PC-9 (cell line): ENCODE measurements at regions not wholly inside any gene's neighbourhood (a gene's known extent, or its start where the extent isn't known, plus 50 kb on each side); places are given as distances from the start of the nearest gene placed in this dataset.

Experiments used
- BruUV-seq: library from RNA; stranded (reverse); fragments of 400-500 nt; replicated peaks from 2 replicates; lab custom pipeline; 2021; lab: Mats Ljungman, UMichigan
- CTCF ChIA-PET: fragments of 300-600 bp; sonication (Branson Sonifier 250); formaldehyde crosslinking; loops from one replicate; lab custom pipeline; 2022; ENCODE audit warnings: antibody characterized with exemption; lab: Charles Lee
- POLR2A ChIA-PET: fragments of 300-600 bp; sonication (Branson Sonifier 250); formaldehyde crosslinking; loops from one replicate; lab custom pipeline; 2022; ENCODE audit warnings: antibody characterized with exemption; ENCODE audit not compliant: unreplicated experiment; lab: Charles Lee
- DNase-seq, 2 experiments: peaks; one replicate each; pipeline versions ENCODE4 v3.0.0 to v3.0.0-alpha.2; 2015 to 2022; ENCODE audit warnings: mixed read lengths in 1 of 2
- H2AFZ ChIP-seq: fragments of 200-600 bp; sonication (generic); 2 replicates; pipeline ENCODE4 v1.8.1; 2017; ENCODE audit warnings: antibody characterized with exemption
- H3F3A ChIP-seq: fragments of 200-600 bp; sonication (generic); 2 replicates; pipeline ENCODE4 v1.8.1; 2017; ENCODE audit warnings: antibody characterized with exemption, mild to moderate bottlenecking, low read depth; ENCODE audit not compliant: insufficient read depth
- H3K27ac ChIP-seq: fragments of 200-600 bp; sonication (generic); 2 replicates; pipeline ENCODE4 v1.6.1; 2016; ENCODE audit warnings: mixed run types
- H3K27me3 ChIP-seq: fragments of 200-600 bp; sonication (generic); 2 replicates; pipeline ENCODE4 v1.6.1; 2016; ENCODE audit warnings: low read depth, mixed run types; ENCODE audit not compliant: insufficient read depth
- H3K36me3 ChIP-seq: fragments of 200-600 bp; sonication (generic); 2 replicates; pipeline ENCODE4 v1.6.1; 2016; ENCODE audit warnings: low read depth, mixed run types
- H3K4me1 ChIP-seq: fragments of 200-600 bp; sonication (generic); replicated peaks from 2 replicates; pipeline ENCODE4 v1.6.1; 2016; ENCODE audit warnings: mixed run types; ENCODE audit not compliant: insufficient read depth
- H3K4me2 ChIP-seq: fragments of 200-600 bp; sonication (generic); 2 replicates; pipeline ENCODE4 v1.6.1; 2017; ENCODE audit warnings: mixed run types
- H3K4me3 ChIP-seq: fragments of 200-600 bp; sonication (generic); 2 replicates; pipeline ENCODE4 v1.6.1; 2016; ENCODE audit warnings: mixed run types
- H3K79me2 ChIP-seq: fragments of 200-600 bp; sonication (generic); 2 replicates; pipeline ENCODE4 v1.6.1; 2017; ENCODE audit warnings: low read depth, mixed run types
- H3K9me2 ChIP-seq: fragments of 200-600 bp; sonication (generic); 2 replicates; pipeline ENCODE4 v1.8.1; 2017; ENCODE audit warnings: mild to moderate bottlenecking; ENCODE audit not compliant: insufficient read depth
- H3K9me3 ChIP-seq: fragments of 200-600 bp; sonication (generic); 2 replicates; pipeline ENCODE4 v1.8.1; 2016; ENCODE audit warnings: low read depth; ENCODE audit not compliant: insufficient read depth
- H4K20me1 ChIP-seq: fragments of 200-600 bp; sonication (generic); 2 replicates; pipeline ENCODE4 v1.8.1; 2017; ENCODE audit not compliant: insufficient read depth
- EZH2 ChIP-seq: fragments of 200-600 bp; sonication (generic); IDR thresholded peaks from 2 replicates; pipeline ENCODE4 v1.8.0; 2017; ENCODE audit warnings: antibody characterized with exemption, low read depth
- intact Hi-C: fragments of 100-400 bp; cut with micrococcal nuclease; formaldehyde crosslinking; loops from one replicate; pipeline ENCODE4 v1.10.0; 2022; ENCODE audit not compliant: unreplicated experiment
- TF ChIP-seq, protein P1 (sequence below): fragments of 200-600 bp; sonication (generic); conservative IDR thresholded peaks from 2 replicates; pipeline ENCODE4 v1.6.1; 2017; ENCODE audit warnings: mixed run types, antibody characterized with exemption, mild to moderate bottlenecking, moderate library complexity

GRCh38 chr1:170239445-170239844 lies 93.7 kb downstream of the NTMT2 start:
- DNase-seq: no peak
- intact Hi-C loops: no loop called here
- Histone ChIP-seq H3K9me3 (no peaks in the 10 kb centered on the region), H3F3A (no peaks in the 10 kb centered on the region; the same call in 1 of the 2 replicates), H3K9me2 (no peaks in the 10 kb centered on the region), H3K27me3 (no peaks in the 10 kb centered on the region), H2AFZ (0 out of 2 replicates have a peak overlapping the region, but pooled peaks have one; percentile 28), H4K20me1 (no peaks in the 10 kb centered on the region), H3K4me2 (no peak overlapping the region), H3K4me3 (no peak overlapping the region), H3K27ac (no peak overlapping the region), H3K79me2 (no peaks in the 10 kb centered on the region), H3K4me1 (no peaks in the 10 kb centered on the region), H3K36me3 (no peaks in the 10 kb centered on the region)
- ChIA-PET POLR2A (no interaction called here), CTCF (no interaction called here)
- TF ChIP-seq EZH2: no peak
- TF ChIP-seq, protein P1, sequence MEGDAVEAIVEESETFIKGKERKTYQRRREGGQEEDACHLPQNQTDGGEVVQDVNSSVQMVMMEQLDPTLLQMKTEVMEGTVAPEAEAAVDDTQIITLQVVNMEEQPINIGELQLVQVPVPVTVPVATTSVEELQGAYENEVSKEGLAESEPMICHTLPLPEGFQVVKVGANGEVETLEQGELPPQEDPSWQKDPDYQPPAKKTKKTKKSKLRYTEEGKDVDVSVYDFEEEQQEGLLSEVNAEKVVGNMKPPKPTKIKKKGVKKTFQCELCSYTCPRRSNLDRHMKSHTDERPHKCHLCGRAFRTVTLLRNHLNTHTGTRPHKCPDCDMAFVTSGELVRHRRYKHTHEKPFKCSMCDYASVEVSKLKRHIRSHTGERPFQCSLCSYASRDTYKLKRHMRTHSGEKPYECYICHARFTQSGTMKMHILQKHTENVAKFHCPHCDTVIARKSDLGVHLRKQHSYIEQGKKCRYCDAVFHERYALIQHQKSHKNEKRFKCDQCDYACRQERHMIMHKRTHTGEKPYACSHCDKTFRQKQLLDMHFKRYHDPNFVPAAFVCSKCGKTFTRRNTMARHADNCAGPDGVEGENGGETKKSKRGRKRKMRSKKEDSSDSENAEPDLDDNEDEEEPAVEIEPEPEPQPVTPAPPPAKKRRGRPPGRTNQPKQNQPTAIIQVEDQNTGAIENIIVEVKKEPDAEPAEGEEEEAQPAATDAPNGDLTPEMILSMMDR: no peak
- BruUV-seq: no TSS peak

- Histone ChIP-seq H3K36me3 (no peaks in the 10 kb centered on the region), H3K4me3 (no peak overlapping the region), H3K27ac (no peak overlapping the region), H3K27me3 (no peaks in the 10 kb centered on the region), H2AFZ (no peak overlapping the region), H3K79me2 (no peaks in the 10 kb centered on the region), H4K20me1 (no peaks in the 10 kb centered on the region), H3F3A (no peaks in the 10 kb centered on the region; the same call in 1 of the 2 replicates), H3K4me2 (no peak overlapping the region), H3K9me2 (no peaks in the 10 kb centered on the region), H3K4me1 (no peaks in the 10 kb centered on the region), H3K9me3 (no peaks in the 10 kb centered on the region)
- BruUV-seq: no TSS peak
- ChIA-PET POLR2A (no interaction called here), CTCF (no interaction called here)
- no peak for DNase-seq
- intact Hi-C loops: no loop called here
- TF ChIP-seq EZH2: no peak
- TF ChIP-seq, protein P1: no peak
Observed at GRCh38 chr1:170240409-170240808, 94.7 kb downstream of the NTMT2 start.

GRCh38 chr1:170241266-170241851 lies 95.6 kb downstream of the NTMT2 start:
- no peaks in the 10 kb centered on the region for H3K27me3 ChIP-seq
- no peak overlapping the region for H3K4me2 ChIP-seq
- H2AFZ ChIP-seq: peak overlapping the region; percentile 23; the same call in 1 of the 2 replicates
- H3K36me3 ChIP-seq: no peaks in the 10 kb centered on the region
- H3K4me1 ChIP-seq: no peaks in the 10 kb centered on the region
- H3K27ac ChIP-seq: no peak overlapping the region
- TF ChIP-seq EZH2: no peak
- TF ChIP-seq, protein P1: no peak
- ChIA-PET CTCF (no interaction called here), POLR2A (no interaction called here)
- no peaks in the 10 kb centered on the region for H3K9me3 ChIP-seq
- DNase-seq: no peak
- BruUV-seq: no TSS peak
- H3K4me3 ChIP-seq: no peak overlapping the region
- H3K79me2 ChIP-seq: no peaks in the 10 kb centered on the region
- no peaks in the 10 kb centered on the region for H3K9me2 ChIP-seq
- no peaks in the 10 kb centered on the region; the same call in 1 of the 2 replicates for H3F3A ChIP-seq
- intact Hi-C loops: no loop called here
- no peaks in the 10 kb centered on the region for H4K20me1 ChIP-seq
